IMR-90 (cell line): ENCODE measurements at regions not wholly inside any gene's neighbourhood (a gene's known extent, or its start where the extent isn't known, plus 50 kb on each side); places are given as distances from the start of the nearest gene placed in this dataset.

Source experiments
- ATAC-seq: fragments of 200-7000 bp; cut with Tn5 transposase; 2 replicates; pipeline ENCODE4 v1.9.1; 2020; ENCODE audit warnings: low read depth, mild to moderate bottlenecking, moderate library complexity
- BruUV-seq: library from RNA; stranded (reverse); fragments of 400-500 nt; replicated peaks from 2 replicates; lab custom pipeline; 2021; lab: Mats Ljungman, UMichigan
- CTCF ChIA-PET: fragments of 300-600 bp; formaldehyde crosslinking; extraction: SDS; loops from one replicate; lab custom pipeline; 2021; ENCODE audit warnings: antibody characterized with exemption; lab: Yijun Ruan, JAX
- POLR2A ChIA-PET: fragments of 300-600 bp; sonication (Branson Sonifier 250); formaldehyde crosslinking; loops from one replicate; lab custom pipeline; 2022; ENCODE audit warnings: antibody characterized with exemption; ENCODE audit not compliant: unreplicated experiment; lab: Charles Lee
- DNase-seq: peaks from one replicate; pipeline ENCODE4 v3.0.0; 2013
- H2AFZ ChIP-seq: replicated peaks from 2 replicates; pipeline ENCODE3; 2013; ENCODE audit warnings: low read length, mild to moderate bottlenecking; ENCODE audit not compliant: poor library complexity
- H2AK5ac ChIP-seq: 2 replicates; pipeline ENCODE4 v1.6.1; 2013; ENCODE audit warnings: low read depth, low read length, inconsistent platforms
- H2AK9ac ChIP-seq: replicated peaks from 2 replicates; pipeline ENCODE3; 2013; ENCODE audit warnings: mild to moderate bottlenecking, low read depth, low read length, moderate library complexity; ENCODE audit not compliant: poor library complexity
- H2BK120ac ChIP-seq: 2 replicates; pipeline ENCODE4 v1.6.1; 2013; ENCODE audit warnings: low read depth, low read length, inconsistent platforms
- H2BK15ac ChIP-seq: 3 replicates; pipeline ENCODE4 v1.6.1; 2013; ENCODE audit warnings: low read depth, low read length, inconsistent platforms
- H2BK20ac ChIP-seq: 2 replicates; pipeline ENCODE4 v1.6.1; 2013; ENCODE audit warnings: low read depth, mild to moderate bottlenecking, inconsistent platforms, low read length, moderate library complexity
- H2BK5ac ChIP-seq: 2 replicates; pipeline ENCODE4 v1.6.1; 2013; ENCODE audit warnings: mild to moderate bottlenecking, low read depth, low read length, inconsistent platforms; ENCODE audit not compliant: poor library complexity, severe bottlenecking
- H3K14ac ChIP-seq: replicated peaks from 2 replicates; pipeline ENCODE4 v1.6.1; 2013; ENCODE audit warnings: low read depth, low read length, inconsistent platforms
- H3K18ac ChIP-seq: 2 replicates; pipeline ENCODE4 v1.6.1; 2013; ENCODE audit warnings: low read depth, low read length, control low read depth
- H3K23ac ChIP-seq: 2 replicates; pipeline ENCODE4 v1.6.1; 2013; ENCODE audit warnings: low read depth, low read length, inconsistent platforms
- H3K27ac ChIP-seq: 2 replicates; pipeline ENCODE4 v1.5.1; 2013; ENCODE audit warnings: mild to moderate bottlenecking, control low read depth, low read length; ENCODE audit not compliant: insufficient read depth
- H3K27me3 ChIP-seq: 2 replicates; pipeline ENCODE4 v1.6.1; 2013; ENCODE audit warnings: low read length; ENCODE audit not compliant: control insufficient read depth, insufficient read depth
- H3K36me3 ChIP-seq: 2 replicates; pipeline ENCODE4 v1.6.1; 2013; ENCODE audit warnings: low read length, mixed read lengths; ENCODE audit not compliant: control insufficient read depth, insufficient read depth
- H3K4ac ChIP-seq: 2 replicates; pipeline ENCODE4 v1.6.1; 2013; ENCODE audit warnings: low read depth, low read length, inconsistent platforms
- H3K4me1 ChIP-seq: 2 replicates; pipeline ENCODE4 v1.6.1; 2013; ENCODE audit warnings: low read length, mixed read lengths; ENCODE audit not compliant: control insufficient read depth, insufficient read depth
- H3K4me2 ChIP-seq: 2 replicates; pipeline ENCODE4 v1.6.1; 2013; ENCODE audit warnings: low read depth, mild to moderate bottlenecking, control low read depth, low read length, moderate library complexity
- H3K4me3 ChIP-seq: 2 replicates; pipeline ENCODE4 v1.5.1; 2013; ENCODE audit warnings: low read depth, mild to moderate bottlenecking, control low read depth, low read length, moderate library complexity; ENCODE audit not compliant: insufficient read depth
- H3K56ac ChIP-seq: 2 replicates; pipeline ENCODE4 v1.6.1; 2013; ENCODE audit warnings: low read length, inconsistent platforms; ENCODE audit not compliant: insufficient read depth; ENCODE audit errors: extremely low read depth
- H3K79me1 ChIP-seq, 2 experiments: 2 replicates each; pipeline ENCODE4 v1.6.1; 2013; ENCODE audit warnings: low read length in 2 of 2, inconsistent platforms in 1 of 2, low read depth in 1 of 2
- H3K9ac ChIP-seq: 2 replicates; pipeline ENCODE4 v1.6.1; 2013; ENCODE audit warnings: low read depth, low read length, control low read depth
- H3K9me1 ChIP-seq: 2 replicates; pipeline ENCODE4 v1.6.1; 2013; ENCODE audit warnings: low read length, inconsistent platforms; ENCODE audit not compliant: insufficient read depth
- H3K9me3 ChIP-seq: 2 replicates; pipeline ENCODE4 v1.6.1; 2013; ENCODE audit warnings: low read length; ENCODE audit not compliant: control insufficient read depth, insufficient read depth
- H4K20me1 ChIP-seq: 2 replicates; pipeline ENCODE4 v1.6.1; 2013; ENCODE audit warnings: low read length, inconsistent platforms; ENCODE audit not compliant: insufficient read depth
- H4K5ac ChIP-seq: 2 replicates; pipeline ENCODE4 v1.6.1; 2013; ENCODE audit warnings: mild to moderate bottlenecking, low read depth, low read length, control low read depth
- H4K8ac ChIP-seq, 2 experiments: 2 replicates each; pipeline ENCODE4 v1.6.1; 2013; ENCODE audit warnings: low read depth in 2 of 2, low read length in 2 of 2, control low read depth in 1 of 2, inconsistent platforms in 1 of 2
- H4K91ac ChIP-seq: 2 replicates; pipeline ENCODE4 v1.6.1; 2013; ENCODE audit warnings: low read depth, low read length, inconsistent platforms; ENCODE audit not compliant: insufficient read depth
- CHD1 ChIP-seq: IDR thresholded peaks from 2 replicates; pipeline ENCODE4 v1.6.1; 2012; ENCODE audit warnings: low read depth, low read length, improper control_type of control experiment
- CTCF ChIP-seq: conservative IDR thresholded peaks from 2 replicates; pipeline ENCODE4 v1.5.1; 2012; ENCODE audit warnings: mild to moderate bottlenecking, low read depth, low read length, improper control_type of control experiment
- FOS ChIP-seq: fragments of 150-350 bp; IDR thresholded peaks from 2 replicates; pipeline ENCODE4 v1.6.1; 2016; ENCODE audit warnings: low read depth, low read length
- MAFK ChIP-seq: IDR thresholded peaks from 2 replicates; pipeline ENCODE4 v1.6.1; 2012; ENCODE audit warnings: low read depth, low read length, improper control_type of control experiment
- WGBS, 2 experiments: methylation state at CpG; one replicate each; pipeline versions ENCODE4 v1.1.5 to v1.1.7; 2013; ENCODE audit warnings: missing lambda C conversion rate in 2 of 2; ENCODE audit not compliant: insufficient read length in 1 of 2; ENCODE audit errors: extremely low coverage in 2 of 2; 5-methylcytosine and 5-hydroxymethylcytosine counted together
- dilution Hi-C: fragments of 300-500 bp; cut with HindIII; formaldehyde crosslinking; loops from one replicate; pipeline ENCODE4 v1.14.3; 2018; ENCODE audit warnings: low sequenced_read_pairs; ENCODE audit not compliant: unreplicated experiment
- in situ Hi-C: fragments of 300-500 bp; cut with MboI; formaldehyde crosslinking; loops from 3 replicates; pipeline ENCODE4 v1.14.3; 2019; ENCODE audit warnings: low sequenced_read_pairs, inconsistent platforms, mixed read lengths
- intact Hi-C: fragments of 100-400 bp; cut with micrococcal nuclease; formaldehyde crosslinking; loops from 2 replicates; pipeline ENCODE4 v1.10.0; 2022

- ATAC-seq: no peak
- Histone ChIP-seq H2AFZ (no peak overlapping the region), H3K56ac (peak overlapping the region; percentile 32; the same call in 1 of the 2 replicates), H3K4me1 (peaks cover 33% of the 10 kb centered on the region), H3K27ac (peak overlapping the region; percentile 88; the same call in 1 of the 2 replicates), H2BK120ac (peak overlapping the region; percentile 20), H3K4ac (peak overlapping the region; percentile 96), H4K91ac (peak overlapping the region; percentile 24), H2AK9ac (no peak overlapping the region), H3K18ac (no peak overlapping the region), H2AK5ac (peak overlapping the region; percentile 66; the same call in 1 of the 2 replicates), H2BK5ac (peak overlapping the region; percentile 79), H3K79me1 (peaks cover 21 to 74% of the 10 kb centered on the region in 2 experiments), H3K36me3 (no peaks in the 10 kb centered on the region; the same call in 1 of the 2 replicates), H3K23ac (peak overlapping the region; percentile 96), H3K4me3 (no peak overlapping the region), H3K4me2 (no peak overlapping the region; the same call in 1 of the 2 replicates), H4K5ac (0 out of 2 replicates have a peak overlapping the region, but pooled peaks have one; percentile 2), H2BK20ac (peak overlapping the region; percentile 27), H3K27me3 (no peaks in the 10 kb centered on the region), H3K9me3 (no peaks in the 10 kb centered on the region), H4K20me1 (peaks cover 35% of the 10 kb centered on the region), H4K8ac (peak overlapping the region in 1 of 2 experiments; percentile 77; a peak in 2 of 4 replicates), H2BK15ac (peak overlapping the region; percentile 10; the same call in 1 of the 3 replicates), H3K14ac (peak overlapping the region; percentile 74), H3K9ac (peak overlapping the region; percentile 57), H3K9me1 (peaks cover 32% of the 10 kb centered on the region)
- BruUV-seq: no TSS peak
- ChIA-PET POLR2A (no interaction called here), CTCF (no interaction called here)
- TF ChIP-seq MAFK (no peak), FOS (no peak), CTCF (no peak), CHD1 (no peak)
- intact Hi-C loops (loop anchor here (5.0 kb wide), 1 partner anchor 279 kb away; no protein-coding TSS in a partner anchor), in situ Hi-C loops (no loop called here), dilution Hi-C loops (no loop called here)
- peak; percentile 50 for DNase-seq
- WGBS, 2 experiments: 86% methylated on average over 7 of the region's 20 CpGs; no CpG with 5 or more reads in 1 of the 2 experiments
Measured at GRCh38 chr17:77371117-77371887, 230.5 kb downstream of the SEC14L1 start.
